ENCODE measurements at regions not wholly inside any gene's neighbourhood (a gene's known extent, or its start where the extent isn't known, plus 50 kb on each side); places are given as distances from the start of the nearest gene placed in this dataset.

GRCh38 chr1:13878021-13878420 is 178.0 kb downstream of the PRDM2 start:
- no peak for DNase-seq (ENCODE audit: low read depth)

GRCh38 chr1:13878451-13878850 is 178.5 kb downstream of the PRDM2 start:
- DNase-seq (ENCODE audit: low read depth) = no peak

- DNase-seq (ENCODE audit: low read depth) = no peak
Measured at GRCh38 chr1:13881385-13882088, 181.5 kb downstream of the PRDM2 start.

- no peak for DNase-seq (ENCODE audit: low read depth)
Measured at GRCh38 chr1:13888351-13888986, 188.5 kb downstream of the PRDM2 start.

- DNase-seq (ENCODE audit: low read depth) = no peak
Measured at GRCh38 chr1:13889495-13889894, 189.5 kb downstream of the PRDM2 start.

GRCh38 chr1:13890766-13891165 is 190.8 kb downstream of the PRDM2 start:
- DNase-seq (ENCODE audit: low read depth) = no peak

GRCh38 chr1:13892198-13892597 is 192.2 kb downstream of the PRDM2 start:
- no peak for DNase-seq (ENCODE audit: low read depth)

GRCh38 chr1:13892671-13893325 is 192.8 kb downstream of the PRDM2 start:
- DNase-seq (ENCODE audit: low read depth) = no peak

GRCh38 chr1:13893409-13893821 is 193.4 kb downstream of the PRDM2 start:
- DNase-seq (ENCODE audit: low read depth) = no peak

GRCh38 chr1:13896932-13897331 is 196.9 kb downstream of the PRDM2 start:
- DNase-seq (ENCODE audit: low read depth) = no peak

- no peak for DNase-seq (ENCODE audit: low read depth)
Measured at GRCh38 chr1:13898406-13898805, 198.4 kb downstream of the PRDM2 start.

GRCh38 chr1:13899856-13900255 is 199.9 kb downstream of the PRDM2 start:
- DNase-seq (ENCODE audit: low read depth) = no peak

- DNase-seq (ENCODE audit: low read depth) = no peak
Measured at GRCh38 chr1:13900583-13900982, 200.6 kb downstream of the PRDM2 start.

- DNase-seq (ENCODE audit: low read depth) = no peak
Measured at GRCh38 chr1:13901039-13901438, 201.1 kb downstream of the PRDM2 start.

- DNase-seq (ENCODE audit: low read depth) = no peak
Measured at GRCh38 chr1:13901597-13901996, 201.6 kb downstream of the PRDM2 start.

- no peak for DNase-seq (ENCODE audit: low read depth)
Measured at GRCh38 chr1:13908128-13908527, 208.1 kb downstream of the PRDM2 start.

- DNase-seq (ENCODE audit: low read depth) = no peak
Measured at GRCh38 chr1:13911697-13912619, 212.0 kb downstream of the PRDM2 start.

GRCh38 chr1:13913396-13913795 is 213.4 kb downstream of the PRDM2 start:
- no peak for DNase-seq (ENCODE audit: low read depth)

GRCh38 chr1:13916530-13916929 is 216.5 kb downstream of the PRDM2 start:
- no peak for DNase-seq (ENCODE audit: low read depth)

GRCh38 chr1:13917607-13918006 is 217.6 kb downstream of the PRDM2 start:
- DNase-seq (ENCODE audit: low read depth) = no peak

- no peak for DNase-seq (ENCODE audit: low read depth)
Measured at GRCh38 chr1:13918862-13919261, 218.9 kb downstream of the PRDM2 start.

GRCh38 chr1:13921190-13921589 is 221.2 kb downstream of the PRDM2 start:
- DNase-seq (ENCODE audit: low read depth) = no peak
